GM13976 (cell line): ENCODE measurements at regions not wholly inside any gene's neighbourhood (a gene's known extent, or its start where the extent isn't known, plus 50 kb on each side); places are given as distances from the start of the nearest gene placed in this dataset.

ENCODE experiments used
- DNase-seq: peaks from one replicate; pipeline ENCODE4 v3.0.0; 2012; ENCODE audit warnings: low spot score
- in situ Hi-C: fragments of 300-500 bp; cut with MboI; formaldehyde crosslinking; loops from one replicate; pipeline ENCODE4 v1.12.0; 2022; ENCODE audit warnings: low sequenced_read_pairs, mixed read lengths, inconsistent platforms; ENCODE audit not compliant: unreplicated experiment
- TF ChIP-seq, protein P1 (sequence below): IDR thresholded peaks from 2 replicates; pipeline ENCODE4 v1.5.1; 2012; ENCODE audit warnings: borderline replicate concordance, mild to moderate bottlenecking; ENCODE audit not compliant: insufficient read depth; ENCODE audit errors: extremely low read depth, missing control alignments, control extremely low read depth

DNA sequence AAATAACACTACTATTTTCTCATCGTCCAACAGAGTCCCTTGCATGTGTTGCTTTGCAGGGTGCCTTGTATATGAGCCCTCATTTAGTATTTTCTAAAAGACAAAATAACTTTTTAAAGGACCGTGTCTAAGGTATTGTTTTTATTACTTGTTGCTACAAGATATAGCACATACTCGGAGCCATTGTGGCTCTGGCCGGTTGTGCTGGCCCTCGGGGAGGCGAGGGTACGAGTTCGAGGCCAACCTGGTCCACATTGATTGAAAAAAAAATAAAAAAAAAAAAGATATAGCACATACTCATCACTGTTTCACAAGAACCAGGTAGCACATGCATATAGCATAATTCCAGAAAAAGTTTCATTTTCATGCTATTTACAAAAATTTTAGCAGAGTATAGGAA lies 869.2 kb downstream of the MRPL39 start:
- in situ Hi-C loops = no loop called here
- TF ChIP-seq, protein P1, sequence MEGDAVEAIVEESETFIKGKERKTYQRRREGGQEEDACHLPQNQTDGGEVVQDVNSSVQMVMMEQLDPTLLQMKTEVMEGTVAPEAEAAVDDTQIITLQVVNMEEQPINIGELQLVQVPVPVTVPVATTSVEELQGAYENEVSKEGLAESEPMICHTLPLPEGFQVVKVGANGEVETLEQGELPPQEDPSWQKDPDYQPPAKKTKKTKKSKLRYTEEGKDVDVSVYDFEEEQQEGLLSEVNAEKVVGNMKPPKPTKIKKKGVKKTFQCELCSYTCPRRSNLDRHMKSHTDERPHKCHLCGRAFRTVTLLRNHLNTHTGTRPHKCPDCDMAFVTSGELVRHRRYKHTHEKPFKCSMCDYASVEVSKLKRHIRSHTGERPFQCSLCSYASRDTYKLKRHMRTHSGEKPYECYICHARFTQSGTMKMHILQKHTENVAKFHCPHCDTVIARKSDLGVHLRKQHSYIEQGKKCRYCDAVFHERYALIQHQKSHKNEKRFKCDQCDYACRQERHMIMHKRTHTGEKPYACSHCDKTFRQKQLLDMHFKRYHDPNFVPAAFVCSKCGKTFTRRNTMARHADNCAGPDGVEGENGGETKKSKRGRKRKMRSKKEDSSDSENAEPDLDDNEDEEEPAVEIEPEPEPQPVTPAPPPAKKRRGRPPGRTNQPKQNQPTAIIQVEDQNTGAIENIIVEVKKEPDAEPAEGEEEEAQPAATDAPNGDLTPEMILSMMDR = no peak
- DNase-seq = no peak

DNA sequence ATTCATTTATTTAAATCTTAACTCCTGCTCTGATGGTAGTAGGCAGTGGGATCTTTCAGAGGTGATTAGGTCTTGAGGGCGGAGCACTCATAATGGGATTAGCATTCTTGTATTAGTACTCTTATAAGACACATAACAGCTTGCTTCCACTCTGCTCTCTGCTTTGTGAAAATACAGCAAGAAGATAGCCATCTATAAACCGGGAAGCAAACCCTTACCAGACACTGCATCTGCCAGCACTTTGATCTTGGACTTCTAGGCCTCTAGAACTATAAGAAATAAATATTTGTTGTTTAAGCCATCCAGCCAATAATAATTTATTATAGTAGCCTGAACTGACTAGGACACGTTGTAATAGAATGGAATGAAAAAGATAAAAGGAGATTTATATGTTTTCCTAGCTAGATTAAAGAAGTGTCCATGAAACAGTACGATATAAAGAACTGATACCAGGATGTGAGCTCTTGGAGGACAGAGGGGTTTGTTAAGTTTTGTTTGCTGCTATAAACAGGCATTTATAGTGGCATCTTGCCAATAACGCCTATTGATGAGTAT lies 869.9 kb downstream of the MRPL39 start:
- in situ Hi-C loops = no loop called here
- no peak for DNase-seq
- TF ChIP-seq, protein P1 = no peak

DNA sequence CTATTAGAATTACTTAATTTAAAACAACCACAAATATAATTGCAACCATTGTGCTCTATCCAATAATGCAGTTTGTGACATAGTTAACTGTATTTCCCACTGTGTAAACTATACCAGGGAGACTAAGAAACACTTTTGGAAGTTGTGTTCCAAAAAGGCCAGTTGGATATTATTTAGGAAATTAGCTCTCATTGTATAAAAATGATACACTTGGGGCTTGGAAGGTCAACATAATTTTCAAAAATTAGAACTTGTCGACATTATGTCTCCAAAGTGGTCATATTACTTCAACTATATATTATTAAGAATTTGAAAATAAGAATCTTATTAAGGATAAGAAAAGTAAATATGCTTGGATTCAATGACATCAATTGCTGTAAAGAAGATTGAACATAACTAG lies 876.6 kb downstream of the MRPL39 start:
- in situ Hi-C loops = no loop called here
- TF ChIP-seq, protein P1 = no peak
- no peak for DNase-seq

DNA sequence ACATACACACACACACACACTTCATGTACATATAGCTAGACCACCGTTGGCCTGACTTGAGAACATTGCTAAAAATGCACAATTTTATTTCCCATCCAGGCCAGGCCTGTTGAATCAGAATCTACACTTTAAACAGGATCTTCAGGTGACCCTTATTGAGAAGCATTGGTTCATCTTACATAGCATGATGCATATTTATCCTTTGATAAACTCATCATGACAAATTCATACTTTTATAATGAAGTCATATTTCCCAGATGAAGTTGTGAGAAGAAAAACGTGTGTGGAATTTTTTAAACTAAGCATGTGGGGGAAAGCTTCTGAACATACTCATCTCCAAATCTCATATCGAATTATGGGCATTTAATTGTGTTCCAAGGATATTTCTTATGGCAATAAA lies 877.7 kb downstream of the MRPL39 start:
- DNase-seq = no peak
- TF ChIP-seq, protein P1 = no peak
- in situ Hi-C loops = no loop called here

DNA sequence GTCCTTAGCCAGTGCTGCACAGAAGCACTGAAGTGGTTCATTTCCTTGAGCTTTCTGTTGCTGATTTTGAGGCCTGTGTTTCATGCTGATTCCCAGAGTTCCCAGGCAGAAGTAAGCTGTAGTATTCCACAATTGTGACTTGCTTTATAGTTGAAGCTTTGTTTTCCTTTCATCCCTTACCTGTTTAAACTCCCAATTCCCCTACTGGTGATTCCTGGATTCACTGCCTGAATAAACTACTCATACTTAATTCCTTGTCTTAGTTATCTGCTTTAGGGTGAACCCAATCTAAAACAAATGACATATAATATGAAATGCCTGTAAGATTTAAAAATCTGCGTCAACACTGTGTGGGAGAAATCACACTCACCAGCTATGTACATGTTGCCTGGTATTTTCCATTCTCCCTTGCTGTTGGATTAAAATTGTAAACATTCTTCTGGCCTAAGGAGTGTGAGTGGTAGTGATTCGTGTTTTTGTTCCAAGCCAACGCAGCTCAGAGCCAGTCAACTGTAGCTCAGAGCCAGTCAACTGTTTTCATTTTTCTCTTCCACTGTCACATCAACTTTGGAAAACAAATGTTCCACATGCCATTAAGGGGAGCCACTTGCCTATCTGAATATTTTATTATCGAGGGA lies 879.4 kb downstream of the MRPL39 start:
- TF ChIP-seq, protein P1 = no peak
- in situ Hi-C loops = no loop called here
- DNase-seq = no peak

DNA sequence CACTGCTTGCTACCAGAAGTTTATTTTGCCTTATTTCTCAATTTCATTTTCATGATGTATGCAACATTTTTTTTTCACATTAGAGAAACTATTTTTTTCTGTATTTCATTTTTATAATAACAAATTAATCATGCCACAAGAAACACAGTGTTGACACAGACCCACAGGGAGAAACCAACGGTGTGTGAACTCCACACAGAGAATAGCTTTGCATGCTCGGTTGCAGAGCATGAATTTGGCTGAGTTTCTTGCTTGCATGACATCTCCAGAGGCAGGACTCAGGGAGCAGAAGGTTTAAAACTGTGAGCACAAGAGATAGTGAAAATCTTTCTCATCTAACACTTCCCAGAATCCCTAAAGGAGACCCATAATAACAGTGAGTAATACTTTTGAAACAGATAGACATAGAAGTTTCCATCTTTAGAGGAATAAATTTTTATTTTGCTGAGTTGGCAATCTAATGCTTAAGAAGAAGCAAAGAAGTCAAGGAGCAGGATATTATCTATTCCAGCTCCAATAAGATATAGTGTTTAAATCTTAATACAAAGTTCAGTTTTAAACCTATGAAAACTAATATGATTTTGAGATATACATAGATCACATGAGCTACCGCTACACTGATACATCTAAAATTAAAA lies 890.9 kb downstream of the MRPL39 start:
- in situ Hi-C loops = no loop called here
- no peak for DNase-seq
- TF ChIP-seq, protein P1 = no peak
